Middle frontal gyrus (tissue), 1 donor: ENCODE measurements at regions not wholly inside any gene's neighbourhood (a gene's known extent, or its start where the extent isn't known, plus 50 kb on each side); places are given as distances from the start of the nearest gene placed in this dataset.
"Not testable (repeated sequence)": the region's sequence is repeated elsewhere in the genome, so short reads cannot be mapped to it uniquely, and the experiment has no call there.

Source experiments
- DNase-seq: peaks from one replicate; pipeline ENCODE4 v3.0.0-alpha.2; 2015; ENCODE audit warnings: low spot score; ENCODE audit errors: extremely low spot score

DNA sequence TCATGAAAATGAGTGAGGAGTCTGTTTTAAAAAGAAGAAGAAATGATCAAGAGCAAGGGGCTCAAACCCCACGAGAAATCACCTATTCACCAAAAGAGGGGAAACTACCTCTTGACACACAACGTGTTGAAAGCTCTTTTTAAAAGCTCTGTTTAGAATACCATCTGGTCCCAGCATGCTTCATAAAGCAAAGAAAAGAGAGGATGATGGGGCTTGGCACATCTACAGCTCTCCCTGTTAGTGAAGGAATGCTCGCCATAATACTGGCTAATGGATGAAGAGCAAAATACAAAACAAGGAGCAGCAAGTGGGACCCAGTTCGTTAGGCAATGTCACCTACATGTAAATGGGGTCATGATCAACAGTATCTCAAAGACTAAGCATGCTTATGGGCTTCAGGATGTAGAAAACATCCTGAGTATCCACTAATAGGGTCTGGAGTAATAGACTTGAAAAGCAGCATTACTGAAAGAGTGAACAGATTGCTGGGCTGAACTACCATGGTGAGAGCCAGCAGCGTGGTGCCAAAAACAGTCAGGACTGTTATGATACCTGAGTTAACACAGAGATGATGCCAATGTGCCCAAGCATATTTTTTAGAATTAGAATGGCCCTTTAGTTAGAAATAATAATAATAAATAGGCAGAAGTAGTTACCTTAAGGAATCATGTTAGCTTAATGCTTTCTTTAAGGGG, 159.7 kb upstream of the POU1F1 start:
- DNase-seq = no peak

DNA sequence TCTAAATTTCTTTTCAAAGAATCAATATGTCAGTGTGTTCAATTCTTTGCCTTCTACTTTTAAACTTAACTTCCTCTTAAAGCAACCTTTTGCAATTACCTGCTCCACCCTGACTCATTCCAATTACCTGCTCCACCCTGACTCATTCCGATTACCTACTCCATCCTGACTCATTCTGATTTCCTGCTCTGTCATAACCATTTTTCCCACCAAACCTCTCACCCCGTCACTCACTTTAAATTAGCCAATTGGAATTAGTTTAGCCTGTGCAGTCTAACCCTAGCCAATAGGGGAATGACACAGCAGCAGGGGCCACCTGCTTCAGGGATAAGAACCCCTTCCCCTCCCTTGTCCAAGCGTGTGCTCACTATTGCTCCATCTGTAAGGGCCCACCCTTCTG, 157.1 kb upstream of the POU1F1 start:
- DNase-seq = not testable (repeated sequence)

DNA sequence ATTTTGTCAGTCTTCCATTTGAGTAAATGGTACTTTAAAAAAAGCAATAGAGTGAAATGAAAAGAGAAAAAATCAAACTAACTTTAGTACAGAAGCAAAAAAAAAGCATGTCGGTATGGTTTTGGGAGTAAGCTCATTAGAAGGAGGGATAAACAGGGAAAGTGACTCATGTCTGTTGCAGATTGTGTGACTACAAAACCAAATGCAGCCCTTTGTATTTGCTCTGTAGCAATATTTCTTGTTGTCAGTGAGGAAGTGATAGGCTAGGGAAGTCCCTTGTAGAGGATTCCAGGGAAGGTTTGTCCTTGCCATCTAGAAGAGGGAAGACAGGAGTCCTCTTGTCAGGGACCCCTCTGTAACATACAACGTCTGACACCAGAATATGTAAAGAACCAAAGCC, 150.5 kb upstream of the POU1F1 start:
- no peak for DNase-seq

DNA sequence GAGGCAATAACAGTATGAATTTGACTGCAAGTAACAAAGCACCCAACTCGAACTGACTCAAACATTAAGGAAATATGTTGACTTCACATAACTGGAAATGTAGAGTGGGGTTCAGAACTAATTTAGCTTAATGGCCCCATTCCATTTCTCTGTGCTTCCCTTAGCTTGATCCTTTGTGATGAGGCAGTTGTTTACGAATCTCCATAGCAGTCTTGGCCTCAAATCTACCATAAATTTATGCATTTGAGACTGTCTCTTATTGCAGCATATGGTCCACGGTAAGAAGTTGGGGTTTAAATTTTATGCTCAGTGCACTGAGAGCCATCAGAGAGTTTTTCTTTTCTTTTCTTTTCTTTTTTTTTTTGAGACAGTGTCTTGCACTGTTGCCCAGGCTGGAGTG, 148.7 kb upstream of the POU1F1 start:
- no peak for DNase-seq

DNA sequence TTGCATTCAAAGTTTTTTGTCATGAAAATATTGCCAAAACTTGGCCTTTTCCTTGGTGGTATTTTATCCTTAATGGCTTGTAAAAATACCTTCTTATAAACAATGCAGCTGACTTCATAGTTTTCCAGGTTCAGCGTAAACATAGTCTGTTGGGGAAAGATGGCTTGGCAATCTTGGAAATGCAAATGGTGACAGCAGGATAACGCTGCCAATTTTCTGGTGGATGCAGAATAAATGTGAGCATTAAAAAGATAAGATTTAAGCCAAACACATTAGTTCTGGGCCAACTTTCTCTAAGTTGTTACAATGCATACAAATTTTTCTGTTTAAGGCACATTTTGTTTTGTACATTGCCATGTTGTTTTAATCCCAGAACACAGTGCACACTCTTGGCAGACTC, 147.0 kb upstream of the POU1F1 start:
- no peak for DNase-seq

DNA sequence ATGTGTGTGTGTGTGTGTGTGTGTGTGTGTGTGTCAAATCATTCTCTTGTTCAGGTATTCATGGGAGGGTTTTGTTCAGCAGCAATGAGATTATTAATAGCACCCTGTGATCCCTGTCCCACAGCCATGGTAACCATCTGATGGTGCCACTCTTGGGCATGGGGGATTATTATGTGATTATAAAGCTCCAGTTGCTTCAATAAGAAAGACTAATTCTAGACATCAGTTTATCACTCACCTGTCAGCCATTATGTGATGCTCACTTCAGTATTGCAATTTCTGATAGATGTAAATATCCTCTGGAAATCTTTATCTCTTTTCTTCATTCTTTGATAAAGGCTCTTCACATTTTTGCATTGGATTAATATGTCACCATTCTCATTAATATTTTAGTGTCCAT, 145.9 kb upstream of the POU1F1 start:
- DNase-seq = no peak

DNA sequence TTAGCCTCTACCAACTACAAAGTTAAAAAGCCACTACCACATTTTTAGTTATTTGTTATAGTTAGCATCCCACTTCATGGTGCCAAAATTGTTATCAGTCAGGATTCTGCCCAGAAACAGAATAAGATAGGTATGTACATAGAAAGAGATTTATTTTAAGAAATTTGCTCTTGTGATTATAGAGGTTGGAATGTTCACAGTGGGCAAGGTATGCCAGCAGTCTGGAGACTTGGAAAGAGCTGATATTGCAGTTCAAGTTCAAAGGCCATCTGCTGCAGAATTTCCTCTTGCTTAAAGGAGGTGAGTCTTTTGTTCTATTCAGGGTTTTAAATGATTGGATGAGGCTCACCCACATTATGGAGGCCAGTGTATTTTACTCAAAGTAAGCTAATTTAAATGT, 143.8 kb upstream of the POU1F1 start:
- DNase-seq = no peak

DNA sequence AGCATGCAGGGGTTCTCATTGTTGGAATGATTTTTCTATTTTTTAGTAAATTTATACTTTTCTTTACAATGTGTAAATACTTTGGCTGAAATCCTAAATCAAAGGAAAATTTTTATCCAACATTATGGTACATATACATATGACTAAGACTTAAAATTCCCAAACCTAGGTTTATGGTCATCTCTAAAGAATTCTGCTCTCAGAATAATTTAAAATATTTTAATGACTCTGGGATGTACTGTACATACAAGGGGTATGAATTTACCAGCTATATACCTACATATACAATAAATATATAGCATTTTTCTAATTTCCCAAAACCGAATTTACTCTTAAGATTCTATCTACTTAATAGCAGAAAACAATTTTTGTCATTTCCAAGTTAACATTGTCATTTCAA, 137.9 kb upstream of the POU1F1 start:
- no peak for DNase-seq

DNA sequence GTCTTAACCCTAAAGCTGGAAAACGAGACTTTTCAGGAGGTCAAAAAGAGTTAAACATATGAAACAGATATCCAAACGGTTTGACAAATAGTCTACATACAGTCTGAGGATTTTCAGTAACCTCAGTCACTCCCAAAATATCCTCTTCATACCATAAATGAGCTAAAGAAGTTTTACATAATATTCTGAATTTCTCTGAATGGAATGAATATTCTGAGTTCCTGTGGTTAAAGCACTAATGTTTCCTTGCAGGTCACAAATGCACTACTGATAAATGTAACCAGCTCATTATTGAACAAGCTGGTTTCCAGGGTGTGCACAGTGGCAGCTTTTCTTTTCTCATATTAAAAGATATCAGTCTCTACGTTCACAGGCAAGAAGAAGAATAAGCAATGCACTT, 137.4 kb upstream of the POU1F1 start:
- no peak for DNase-seq

DNA sequence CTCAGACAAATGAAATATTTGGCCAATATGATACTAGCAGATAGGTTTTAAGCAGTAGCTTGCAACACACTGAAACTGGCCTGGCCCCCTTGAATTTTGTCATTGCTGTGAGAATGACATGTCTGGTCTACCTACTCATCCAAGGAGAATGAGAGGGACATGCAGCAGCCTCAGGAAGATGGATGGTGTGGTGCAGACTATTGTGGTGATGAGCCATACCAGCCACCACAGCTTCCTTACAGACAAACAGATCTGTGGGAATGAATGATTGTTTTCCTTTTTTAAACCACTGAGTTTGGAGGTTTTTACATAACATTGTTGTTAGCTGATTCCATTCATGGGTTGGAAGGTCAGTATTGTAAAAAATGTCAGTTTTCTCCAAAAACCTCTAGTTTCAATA, 133.7 kb upstream of the POU1F1 start:
- DNase-seq = no peak

DNA sequence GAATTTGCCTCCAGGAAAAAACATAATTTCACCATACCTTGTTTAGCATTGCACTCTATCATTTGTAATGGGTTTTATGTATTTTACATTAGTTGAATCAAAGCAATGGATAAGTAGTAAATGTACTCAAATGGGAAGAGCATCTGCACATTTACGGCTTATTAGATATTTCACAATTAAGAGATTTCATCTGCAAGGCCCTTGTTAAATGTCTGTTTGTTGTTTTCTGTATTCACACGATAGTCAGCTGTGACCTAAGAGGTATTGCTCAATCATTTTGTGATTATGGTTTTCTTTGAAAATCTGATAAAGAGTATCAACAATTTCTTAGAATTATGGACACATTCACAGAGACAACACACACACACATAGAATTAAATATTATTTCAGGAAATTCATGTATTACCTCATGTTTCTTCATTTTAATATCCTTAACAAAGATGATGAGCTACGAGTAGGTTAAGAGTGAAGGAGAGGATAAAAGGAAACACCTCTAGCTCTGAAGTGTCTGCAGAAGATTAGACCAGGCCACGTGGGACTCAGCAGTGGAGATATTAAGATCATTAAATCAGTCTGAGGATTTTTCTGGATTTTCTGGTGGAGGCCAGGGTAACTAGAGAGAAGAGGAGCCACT, 121.9 kb upstream of the POU1F1 start:
- DNase-seq = no peak

DNA sequence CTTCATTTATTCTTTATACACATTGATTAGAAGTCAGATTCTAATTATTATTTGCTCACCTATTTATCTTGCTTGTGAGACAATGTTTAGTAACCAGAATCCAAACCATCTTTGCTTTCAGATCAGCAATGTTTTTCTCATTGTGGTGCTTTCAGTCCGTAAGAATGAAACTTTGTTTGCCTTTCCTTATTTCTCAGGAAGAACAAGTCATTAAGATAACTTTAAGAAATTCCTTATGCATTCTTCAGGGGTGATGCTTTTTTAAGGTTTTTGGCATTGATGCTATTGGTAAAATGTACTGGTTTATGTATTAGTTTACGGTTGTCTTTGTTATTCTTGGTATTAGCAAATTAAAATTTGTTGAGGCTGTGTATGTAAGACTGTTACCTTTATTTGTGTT, 120.8 kb upstream of the POU1F1 start:
- no peak for DNase-seq

DNA sequence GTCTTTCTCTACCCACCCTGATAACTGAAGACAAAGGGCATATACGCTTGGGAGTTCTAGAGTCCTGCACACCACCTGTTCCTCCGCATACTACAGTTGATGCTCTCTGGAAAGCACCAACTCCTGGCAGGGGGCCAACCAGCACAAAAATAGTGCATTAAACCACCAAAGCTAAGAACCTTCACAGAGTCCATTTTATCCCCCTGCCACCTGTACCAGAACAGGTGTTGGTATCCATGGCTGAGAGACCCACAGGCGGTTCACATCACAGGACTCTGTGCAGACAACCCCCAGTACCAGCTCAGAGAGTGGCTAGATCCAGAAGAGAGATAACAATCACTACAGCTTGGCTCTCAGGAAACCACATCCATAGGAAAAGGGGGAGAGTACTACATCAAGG, 114.4 kb upstream of the POU1F1 start:
- no peak for DNase-seq

DNA sequence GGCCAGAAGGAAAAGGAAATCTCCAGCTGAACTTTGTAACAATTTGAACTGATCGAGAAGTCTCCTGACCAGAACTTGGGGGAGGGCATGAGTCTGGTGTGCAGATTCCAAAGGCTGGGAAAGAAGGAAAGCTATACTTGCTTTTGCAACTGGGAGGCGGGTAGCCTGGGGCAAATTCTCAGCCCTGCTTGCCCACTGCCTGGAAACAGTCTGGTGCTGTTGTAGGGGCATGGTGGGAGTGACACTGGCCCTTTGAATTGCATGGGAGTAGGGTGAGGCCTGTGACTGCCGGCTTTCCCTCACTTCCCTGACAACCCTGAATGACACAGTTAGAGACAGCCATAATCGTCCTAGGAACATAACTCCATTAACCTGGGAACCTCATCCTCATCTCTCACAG, 114.0 kb upstream of the POU1F1 start:
- DNase-seq = no peak

DNA sequence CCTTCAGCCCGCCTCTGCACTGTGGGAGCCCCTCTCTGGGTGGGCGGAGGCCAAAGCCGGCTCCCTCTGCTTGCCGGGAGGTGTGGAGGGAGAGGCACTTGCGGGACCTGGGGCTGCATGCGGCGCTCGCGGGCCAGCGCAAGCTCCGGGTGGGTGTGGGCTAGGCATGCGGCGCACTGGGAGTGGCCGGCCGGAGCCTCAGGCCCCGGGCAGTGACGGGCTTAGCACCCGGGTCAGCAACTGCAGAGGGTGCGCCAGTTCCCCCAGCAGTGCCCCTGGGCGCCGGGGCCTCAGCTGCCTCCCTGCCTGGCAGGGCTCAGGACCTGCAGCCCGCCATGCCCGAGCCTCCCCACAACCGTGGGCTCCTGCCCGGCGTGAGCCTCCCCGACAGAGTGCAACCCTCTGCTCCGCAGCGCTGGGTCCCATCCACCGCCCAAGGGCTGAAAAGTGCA, 98.9 kb upstream of the POU1F1 start:
- DNase-seq = no peak

DNA sequence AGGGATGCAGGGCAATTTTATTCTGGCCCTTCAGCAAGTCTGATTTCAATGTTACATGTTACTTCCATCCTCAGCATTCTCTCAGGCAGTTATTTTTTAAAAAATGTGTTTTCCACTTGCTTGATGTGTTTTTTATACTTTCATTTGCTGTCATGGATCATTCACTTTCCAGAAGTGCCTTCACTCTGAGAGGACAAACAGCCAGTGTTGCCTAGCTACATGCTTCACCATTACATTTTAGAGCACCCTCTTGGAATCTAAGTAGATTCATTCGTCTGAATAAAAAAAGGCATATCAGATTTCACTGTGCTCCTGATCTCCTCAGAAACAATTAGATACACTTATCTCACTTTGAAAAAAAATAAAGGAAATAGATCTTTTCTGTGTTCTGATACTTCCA, 93.6 kb upstream of the POU1F1 start:
- DNase-seq = no peak

DNA sequence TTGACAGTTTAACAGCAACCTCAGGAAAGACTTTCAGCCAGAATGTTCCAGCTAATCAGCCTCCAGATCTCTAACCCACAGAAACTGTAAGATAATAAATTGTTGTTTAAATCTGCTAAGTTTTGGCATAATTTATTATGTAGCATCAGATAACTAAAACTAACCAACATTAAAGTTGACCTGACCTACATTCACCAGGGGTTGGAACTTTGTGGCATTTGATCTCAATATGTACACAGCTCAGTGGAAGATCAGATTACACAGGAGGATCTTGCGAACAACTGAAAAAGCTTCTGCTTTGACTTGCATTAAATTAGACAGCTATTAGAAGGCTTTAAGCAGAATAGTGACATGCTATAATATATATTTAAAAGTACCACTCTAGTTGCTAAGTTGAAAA, 91.4 kb upstream of the POU1F1 start:
- no peak for DNase-seq

DNA sequence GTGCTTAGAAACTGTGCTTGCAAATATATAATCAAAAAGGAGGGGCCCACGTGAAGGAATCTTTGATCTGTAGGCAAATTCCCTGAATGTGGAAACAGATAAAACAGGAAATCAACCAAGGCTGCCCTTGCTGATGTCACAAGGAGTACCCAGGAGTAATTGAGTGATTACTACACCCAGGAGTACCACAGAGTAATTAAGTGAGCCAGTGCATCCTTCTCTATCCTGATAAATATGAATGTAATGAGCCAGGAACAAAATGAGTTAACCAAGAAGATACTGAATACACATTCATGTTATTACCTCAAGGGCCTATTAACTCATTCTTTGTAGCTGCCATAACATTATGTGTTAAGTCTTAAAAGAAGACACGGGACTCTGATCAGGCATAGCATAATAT, 87.3 kb upstream of the POU1F1 start:
- no peak for DNase-seq

DNA sequence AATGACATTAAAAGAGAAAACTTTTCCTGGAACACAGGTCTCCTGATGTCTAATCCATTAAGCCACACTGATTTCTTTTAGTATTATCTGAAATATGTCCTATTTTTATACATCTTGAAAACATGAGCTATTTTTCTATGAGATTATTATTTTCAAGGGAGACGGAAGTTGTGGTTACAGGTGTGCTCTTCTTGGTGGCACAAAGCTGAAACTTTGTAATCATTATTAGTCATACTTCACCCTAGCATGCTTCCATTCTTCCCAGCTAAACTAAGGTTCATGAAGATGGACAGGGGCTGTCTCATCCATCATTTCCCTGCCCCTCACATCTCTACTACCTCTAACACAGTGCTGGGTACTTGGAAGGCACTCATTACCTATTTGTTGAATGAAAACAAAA, 85.6 kb upstream of the POU1F1 start:
- no peak for DNase-seq

DNA sequence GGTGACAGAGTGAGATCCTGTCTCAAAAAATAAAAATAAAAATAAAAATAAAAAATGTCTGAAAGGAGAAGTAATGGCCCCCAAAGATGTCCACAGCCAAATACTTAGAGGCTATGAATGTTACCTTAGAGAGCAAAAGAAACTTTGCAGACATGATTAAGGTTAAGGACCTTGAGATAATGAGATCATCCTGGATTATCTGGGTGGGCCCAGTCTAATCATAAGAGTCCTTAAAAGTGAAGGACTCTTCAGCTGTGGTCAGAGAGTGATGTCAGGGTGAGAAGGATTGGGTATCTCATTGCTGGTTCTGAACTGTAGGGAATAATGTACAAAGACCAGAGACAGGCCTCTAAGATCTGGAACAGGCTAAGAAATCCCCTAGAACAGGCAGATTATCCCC, 84.9 kb upstream of the POU1F1 start:
- no peak for DNase-seq

DNA sequence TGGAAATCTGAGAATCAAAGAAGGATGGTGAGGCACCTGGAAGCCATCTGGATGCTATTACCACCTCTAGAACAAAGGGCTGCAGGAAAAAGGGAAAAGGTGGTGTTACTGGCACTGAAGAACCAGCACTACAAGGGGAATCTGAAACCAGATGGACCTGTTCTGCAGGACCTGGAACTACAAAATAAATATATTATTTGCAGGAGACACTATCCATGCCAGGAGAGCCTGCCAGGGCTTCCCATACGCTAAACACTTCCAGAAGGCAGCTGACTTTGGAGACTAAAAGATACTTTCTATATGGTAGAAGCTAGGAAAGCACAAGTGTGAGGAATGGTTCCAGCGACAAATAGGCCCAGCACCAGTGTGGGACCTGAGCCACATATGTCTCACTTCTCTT, 83.4 kb upstream of the POU1F1 start:
- no peak for DNase-seq

DNA sequence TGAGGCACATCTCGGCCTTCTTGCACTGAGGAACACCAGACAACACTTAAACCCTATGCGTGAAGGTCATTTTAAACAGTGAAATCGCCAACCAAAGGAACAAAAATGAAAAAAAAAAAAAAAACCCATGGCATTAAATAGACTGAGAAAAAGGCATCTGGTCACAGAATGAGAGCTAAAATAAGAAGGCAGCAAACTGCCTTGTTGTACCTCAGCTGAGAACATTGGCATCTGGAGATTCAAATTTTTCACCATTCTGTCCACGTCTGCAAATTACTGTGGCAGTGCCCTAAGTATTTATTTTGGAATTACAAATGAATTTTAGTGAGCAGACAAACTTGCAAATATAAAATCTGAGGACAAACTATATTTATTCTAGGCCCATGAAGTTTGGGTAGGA, 82.6 kb upstream of the POU1F1 start:
- DNase-seq = no peak

DNA sequence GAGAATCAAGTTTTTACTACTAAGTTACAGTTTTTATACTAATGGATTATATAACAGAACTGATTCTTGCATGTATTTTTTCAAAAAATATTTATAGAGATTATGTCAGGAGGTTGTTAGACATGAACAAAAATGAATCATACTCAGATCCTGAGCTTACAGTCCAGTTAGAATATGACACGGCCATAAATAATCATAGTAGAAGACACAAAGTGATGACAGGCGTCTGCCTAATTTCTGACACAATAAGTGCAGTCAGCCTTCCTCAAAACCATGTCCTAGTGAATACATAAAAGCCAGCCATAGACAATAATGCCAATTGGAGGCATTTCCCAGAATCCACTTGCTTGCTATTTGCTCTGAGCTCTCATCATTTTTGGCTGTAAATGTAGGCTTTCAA, 81.7 kb upstream of the POU1F1 start:
- no peak for DNase-seq

DNA sequence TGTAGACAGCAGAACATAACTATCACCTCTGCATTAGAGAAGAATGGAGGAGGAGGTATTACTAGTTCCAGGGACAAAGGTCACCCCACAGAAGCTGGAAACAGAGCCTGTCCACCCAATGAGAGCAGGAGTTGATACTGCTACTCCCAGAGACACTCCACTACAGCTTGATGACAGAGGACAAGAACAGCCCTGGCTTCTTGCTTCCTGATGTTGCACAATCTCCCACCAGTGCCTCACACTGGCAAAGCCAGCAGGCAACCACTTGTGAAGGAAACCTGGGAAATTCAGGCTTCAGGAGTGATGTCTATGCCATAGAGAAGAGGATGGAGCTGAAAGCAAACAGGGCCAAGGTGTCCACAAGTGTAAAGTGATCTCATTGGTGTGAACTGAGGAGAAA, 78.0 kb upstream of the POU1F1 start:
- no peak for DNase-seq
